SK-N-SH treated with all-trans-retinoic acid at 6 μM for 48 hours (cell line): ENCODE measurements at regions not wholly inside any gene's neighbourhood (a gene's known extent, or its start where the extent isn't known, plus 50 kb on each side); places are given as distances from the start of the nearest gene placed in this dataset.

Experiments used
- BACH2 ChIP-seq: fragments of 250-450 bp; sonication (Bioruptor Pico); IDR thresholded peaks from 2 replicates; pipeline ENCODE4 v1.9.0; 2021; ENCODE audit warnings: mild to moderate bottlenecking, borderline replicate concordance
- CSDC2 ChIP-seq: fragments of 250-450 bp; sonication (Bioruptor Pico); IDR thresholded peaks from 2 replicates; pipeline ENCODE4 v1.5.0; 2020; ENCODE audit warnings: mild to moderate bottlenecking, moderate library complexity
- CSRNP3 ChIP-seq: fragments of 250-450 bp; sonication (Bioruptor Pico); IDR thresholded peaks from 2 replicates; pipeline ENCODE4 v1.5.1; 2021; ENCODE audit warnings: mild to moderate bottlenecking, moderate library complexity
- ESRRG ChIP-seq: fragments of 250-450 bp; sonication (Bioruptor Pico); IDR thresholded peaks from 2 replicates; pipeline ENCODE4 v1.6.1; 2021; ENCODE audit warnings: mild to moderate bottlenecking
- GLIS3 ChIP-seq: fragments of 250-450 bp; sonication (Bioruptor Pico); IDR thresholded peaks from 2 replicates; pipeline ENCODE4 v1.5.0; 2020; ENCODE audit warnings: mild to moderate bottlenecking, moderate library complexity
- PATZ1 ChIP-seq: fragments of 250-450 bp; sonication (Bioruptor Pico); IDR thresholded peaks from 2 replicates; pipeline ENCODE4 v1.8.0; 2020; ENCODE audit warnings: mild to moderate bottlenecking, moderate library complexity, borderline replicate concordance
- POU6F1 ChIP-seq: fragments of 250-450 bp; sonication (Bioruptor Pico); IDR thresholded peaks from 2 replicates; pipeline ENCODE4 v1.8.0; 2021; ENCODE audit warnings: low read depth, mild to moderate bottlenecking, moderate library complexity, borderline replicate concordance
- PPARA ChIP-seq: fragments of 250-450 bp; sonication (Bioruptor Pico); IDR thresholded peaks from 2 replicates; pipeline ENCODE4 v1.5.0; 2020; ENCODE audit warnings: mild to moderate bottlenecking, borderline replicate concordance
- RARB ChIP-seq: fragments of 250-450 bp; sonication (Bioruptor Pico); IDR thresholded peaks from 2 replicates; pipeline ENCODE4 v1.8.0; 2021; ENCODE audit warnings: mild to moderate bottlenecking, moderate library complexity
- SNAI2 ChIP-seq: fragments of 250-450 bp; sonication (Bioruptor Pico); IDR thresholded peaks from 2 replicates; pipeline ENCODE4 v1.5.0; 2020; ENCODE audit warnings: mild to moderate bottlenecking, moderate library complexity
- TCF4 ChIP-seq: fragments of 250-450 bp; sonication (Bioruptor Pico); IDR thresholded peaks from 2 replicates; pipeline ENCODE4 v1.8.0; 2021; ENCODE audit warnings: mild to moderate bottlenecking, moderate library complexity, borderline replicate concordance
- ZFP3 ChIP-seq: fragments of 250-450 bp; sonication (Bioruptor Pico); IDR thresholded peaks from 2 replicates; pipeline ENCODE4 v1.5.0; 2020; ENCODE audit warnings: mild to moderate bottlenecking, moderate library complexity
- ZFP30 ChIP-seq: fragments of 450-650 bp; formaldehyde crosslinking; IDR thresholded peaks from 2 replicates; pipeline ENCODE4 v1.5.0; 2022; ENCODE audit warnings: mild to moderate bottlenecking, moderate library complexity
- ZNF565 ChIP-seq: fragments of 450-650 bp; formaldehyde crosslinking; conservative IDR thresholded peaks from 2 replicates; pipeline ENCODE4 v1.5.0; 2020; ENCODE audit warnings: low read depth, mild to moderate bottlenecking, moderate library complexity

- TF ChIP-seq SNAI2 (CRISPR knock-in tag) (no peak), CSRNP3 (CRISPR knock-in tag) (no peak), CSDC2 (CRISPR knock-in tag) (no peak), POU6F1 (CRISPR knock-in tag) (no peak), GLIS3 (no peak), ZFP3 (CRISPR knock-in tag) (no peak), PATZ1 (CRISPR knock-in tag) (no peak), RARB (CRISPR knock-in tag) (no peak), ZFP30 (no peak), BACH2 (CRISPR knock-in tag) (no peak), ZNF565 (no peak), ESRRG (CRISPR knock-in tag) (no peak), PPARA (CRISPR knock-in tag) (no peak), TCF4 (CRISPR knock-in tag) (no peak)
These were observed 277.9 kb downstream of the GBA3 start for GRCh38 chr4:22970665-22971064.
